ENCODE measurements at regions not wholly inside any gene's neighbourhood (a gene's known extent, or its start where the extent isn't known, plus 50 kb on each side); places are given as distances from the start of the nearest gene placed in this dataset.
A peak's percentile ranks its signal among the peaks of the same experiment; 100 is the strongest.

GRCh38 chr5:124087752-124088151 lies 575.8 kb downstream of the CSNK1G3 start:
- no peak for DNase-seq

- DNase-seq, result no peak
These were observed 568.3 kb downstream of the CSNK1G3 start for GRCh38 chr5:124080256-124080655.

DNA sequence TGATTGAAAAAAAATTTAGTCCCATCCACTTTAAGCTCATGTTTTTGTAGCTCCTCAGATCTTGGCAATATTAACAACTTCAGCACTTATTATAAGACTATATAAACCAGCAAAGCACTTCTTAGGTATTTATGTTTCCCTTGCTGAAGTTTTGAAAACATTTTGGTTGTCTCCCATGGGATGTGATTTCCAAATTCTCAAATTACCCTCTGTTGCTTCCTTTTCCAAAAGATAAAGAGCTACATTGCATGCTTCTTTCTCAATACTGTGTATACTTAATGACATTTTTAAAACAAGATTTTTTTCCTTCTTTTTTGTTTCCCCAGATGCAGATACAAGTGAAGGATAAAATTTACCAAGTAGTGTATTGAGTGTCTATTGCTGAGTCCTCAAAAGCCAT lies 567.1 kb downstream of the CSNK1G3 start:
- DNase-seq, result no peak

- no peak for DNase-seq
These were observed 562.5 kb downstream of the CSNK1G3 start for GRCh38 chr5:124074500-124074899.

- no peak for DNase-seq
These were observed 560.6 kb downstream of the CSNK1G3 start for GRCh38 chr5:124072570-124072969.

GRCh38 chr5:124071039-124071438 lies 559.1 kb downstream of the CSNK1G3 start:
- DNase-seq, result no peak

- no peak for DNase-seq
These were observed 553.5 kb downstream of the CSNK1G3 start for GRCh38 chr5:124065508-124065907.

DNA sequence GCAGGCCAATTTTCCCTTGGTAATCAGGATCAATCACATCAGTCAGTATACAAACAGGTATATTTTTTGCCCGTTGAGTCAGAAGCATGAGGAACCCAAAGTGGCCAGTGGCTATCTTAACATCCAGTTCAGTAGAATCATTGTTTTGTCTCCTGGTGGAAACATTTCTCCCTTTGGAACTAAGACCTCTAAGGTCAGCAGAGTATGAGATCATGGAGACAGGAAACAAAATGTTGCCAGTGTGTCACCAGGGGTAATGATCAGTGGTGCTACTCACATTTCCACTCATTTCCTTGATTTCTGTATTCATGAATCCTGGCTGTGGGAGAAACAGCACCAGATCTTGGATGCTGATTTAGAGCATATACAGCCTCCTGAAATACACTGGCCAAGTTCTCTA lies 553.0 kb downstream of the CSNK1G3 start:
- no peak for DNase-seq

- DNase-seq, result no peak
These were observed 549.7 kb downstream of the CSNK1G3 start for GRCh38 chr5:124061663-124062062.

GRCh38 chr5:124061068-124061430 lies 549.1 kb downstream of the CSNK1G3 start:
- no peak for DNase-seq

DNA sequence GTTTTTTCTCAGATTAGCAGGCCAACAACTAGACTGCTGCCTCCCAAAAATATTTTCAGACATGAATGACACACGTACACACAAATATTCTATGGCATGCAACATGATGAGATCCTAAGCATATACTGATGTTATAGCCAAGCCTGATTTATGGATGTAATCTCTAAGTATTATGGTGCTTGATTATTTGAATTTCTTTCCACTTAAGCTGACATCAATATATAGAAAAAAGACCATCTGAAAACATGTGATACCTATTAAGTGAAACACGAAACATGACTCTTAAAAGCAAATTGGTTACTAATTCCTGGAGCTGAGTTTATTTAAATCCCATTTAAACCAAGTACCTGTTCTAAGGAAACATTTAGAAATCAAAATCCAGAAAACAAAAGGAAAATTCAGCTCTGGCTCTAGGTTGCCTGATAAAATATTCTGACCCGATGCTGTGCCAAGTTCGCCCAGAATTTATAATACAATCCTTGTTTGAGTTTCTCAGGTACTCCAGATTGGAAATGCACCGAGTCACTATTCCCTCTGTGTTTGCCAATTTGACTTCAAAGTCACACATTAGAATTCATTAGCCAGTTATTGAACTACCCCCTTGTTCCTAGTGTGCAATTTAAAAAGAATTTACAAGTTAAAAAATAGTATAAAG lies 548.6 kb downstream of the CSNK1G3 start:
- no peak for DNase-seq

DNA sequence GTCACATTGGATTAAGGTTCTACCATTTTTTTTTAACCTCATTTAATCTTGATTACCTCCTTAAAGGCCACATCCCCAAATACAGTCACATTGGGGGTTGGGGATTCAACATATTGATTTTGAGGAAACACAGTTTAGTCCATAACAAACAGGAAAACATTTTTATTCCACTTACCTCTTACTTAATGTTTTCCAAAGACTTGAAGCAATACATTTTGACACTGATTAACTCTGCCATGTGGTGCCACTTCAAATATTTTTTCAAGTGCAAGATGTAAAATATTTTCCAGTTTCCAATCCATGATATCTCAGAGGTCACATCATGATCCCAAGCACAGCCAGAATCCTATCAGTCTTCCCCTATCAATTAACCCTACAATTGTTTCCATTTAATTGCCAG lies 548.0 kb downstream of the CSNK1G3 start:
- DNase-seq, result no peak

DNA sequence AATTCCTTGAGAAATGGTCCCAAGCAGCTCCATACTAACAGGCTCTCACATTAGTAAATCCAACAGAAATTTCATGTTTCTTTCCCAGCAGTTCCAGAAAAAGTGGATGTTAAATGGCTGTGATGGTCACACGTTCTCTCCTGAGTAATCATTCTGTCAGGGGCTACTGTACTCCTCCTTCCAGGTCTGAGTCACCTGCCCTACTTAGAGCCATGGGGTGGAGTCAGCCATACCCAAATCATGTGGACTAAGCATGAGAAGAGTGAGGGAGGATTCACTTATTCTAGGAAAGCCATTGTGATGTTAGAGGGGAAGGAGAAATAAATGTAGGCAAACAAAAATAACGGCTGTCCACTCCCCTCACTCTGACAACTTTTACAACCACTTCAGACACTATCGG lies 547.2 kb downstream of the CSNK1G3 start:
- no peak for DNase-seq

- no peak for DNase-seq
These were observed 545.8 kb downstream of the CSNK1G3 start for GRCh38 chr5:124057724-124058231.

GRCh38 chr5:124056991-124057723 lies 545.2 kb downstream of the CSNK1G3 start:
- DNase-seq, result peak; percentile 1

DNA sequence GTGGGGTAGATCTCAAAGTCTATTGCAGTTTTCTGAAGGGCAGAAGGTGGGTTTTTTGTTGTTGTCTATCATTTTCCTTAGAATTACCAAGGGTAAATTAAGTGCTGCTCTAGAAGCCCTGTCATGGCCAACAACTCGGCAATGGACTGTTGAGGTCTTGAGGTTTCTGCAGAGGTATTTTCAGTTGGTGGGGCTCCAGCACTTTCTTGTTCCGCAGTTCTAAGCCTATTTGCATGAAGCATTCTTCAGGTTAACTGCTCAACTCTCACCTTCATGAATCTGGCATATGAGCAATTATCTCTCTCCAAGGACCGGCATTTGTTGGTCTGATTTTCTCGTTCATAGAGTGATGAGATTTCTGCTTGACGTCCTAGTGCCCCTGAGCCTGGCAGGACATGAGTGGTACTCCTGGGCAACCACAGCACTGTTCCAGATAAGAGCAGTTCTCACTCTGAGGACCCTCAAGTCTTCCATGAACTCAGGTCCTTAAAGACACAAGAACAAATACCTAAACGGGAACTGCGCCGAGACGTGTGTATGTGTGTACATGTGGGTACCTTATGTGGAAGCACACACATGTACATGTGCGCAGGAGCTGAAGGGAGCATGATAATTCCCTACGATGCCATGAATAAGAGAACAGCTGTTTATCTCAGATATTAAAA lies 544.5 kb downstream of the CSNK1G3 start:
- no peak for DNase-seq

DNA sequence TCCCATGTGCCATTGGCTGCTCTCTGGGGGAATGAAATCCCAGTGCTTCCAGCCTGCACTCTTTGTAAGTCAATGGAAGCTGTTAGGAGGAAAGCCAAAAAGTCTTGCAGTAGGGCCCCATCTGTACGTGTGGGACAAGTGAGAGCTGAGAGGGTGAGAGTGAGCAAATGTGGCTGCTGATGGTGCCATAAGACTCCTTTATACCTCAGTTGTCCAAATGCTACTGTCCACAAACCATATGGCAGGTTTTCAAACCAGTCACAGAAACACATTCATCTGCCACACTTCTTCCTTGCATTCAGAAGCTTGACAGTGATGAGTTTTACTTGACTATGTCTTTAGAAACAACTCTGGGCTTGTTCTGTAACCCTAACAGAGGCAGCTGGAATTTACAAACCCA lies 543.8 kb downstream of the CSNK1G3 start:
- DNase-seq, result no peak

GRCh38 chr5:124054564-124054963 lies 542.6 kb downstream of the CSNK1G3 start:
- no peak for DNase-seq

GRCh38 chr5:124053340-124053739 lies 541.4 kb downstream of the CSNK1G3 start:
- DNase-seq, result no peak

DNA sequence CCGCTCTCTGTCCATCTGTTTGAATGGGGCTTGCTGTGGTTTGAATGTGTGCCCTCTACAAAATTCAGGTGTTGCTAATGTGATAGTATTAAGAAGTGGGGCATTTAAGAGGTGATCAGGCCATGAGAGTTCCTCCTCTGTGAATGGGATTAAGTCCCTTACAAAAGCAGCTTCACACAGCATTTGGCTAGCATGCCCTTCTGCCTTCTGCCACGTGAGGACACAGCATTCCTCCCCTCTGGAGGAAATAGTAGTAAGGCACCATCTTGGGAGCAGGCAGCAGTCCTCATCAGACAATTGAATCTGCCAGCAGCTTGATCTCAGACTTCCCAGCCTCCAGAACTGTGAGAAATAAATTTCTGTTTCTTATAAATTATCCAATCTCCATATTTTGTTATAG lies 540.2 kb downstream of the CSNK1G3 start:
- DNase-seq, result no peak

DNA sequence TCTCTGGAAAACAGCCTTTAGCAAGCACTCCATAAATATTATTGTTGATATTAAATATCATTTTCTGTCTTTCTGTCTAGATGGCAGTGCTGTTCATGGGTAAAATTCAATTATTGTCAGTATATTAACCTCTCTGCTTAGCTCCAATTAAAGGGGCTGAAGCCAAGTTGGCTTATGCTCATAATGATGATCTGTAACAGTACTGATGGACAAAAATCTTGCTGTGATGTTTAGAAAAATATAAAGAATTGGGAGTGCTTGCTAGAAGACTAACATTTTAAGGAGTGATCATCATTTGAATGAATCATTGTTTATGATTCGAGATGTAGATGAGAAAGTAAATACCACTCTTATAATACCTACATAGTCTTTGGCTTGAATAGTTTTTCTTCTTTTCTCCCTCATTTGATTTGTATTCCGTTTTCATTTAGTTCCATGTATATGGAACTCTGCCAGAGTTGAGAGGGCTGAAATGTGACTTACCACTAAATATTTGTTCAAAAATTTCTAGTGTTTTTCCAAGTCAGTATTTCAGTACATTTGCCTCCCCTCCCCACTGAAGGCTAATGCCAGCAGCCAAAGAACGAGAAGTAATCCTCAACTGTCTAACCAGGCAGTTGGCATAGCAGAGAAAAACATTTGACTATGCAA lies 538.3 kb downstream of the CSNK1G3 start:
- no peak for DNase-seq

GRCh38 chr5:124045412-124045811 lies 533.4 kb downstream of the CSNK1G3 start:
- DNase-seq, result no peak

GRCh38 chr5:124044613-124045012 lies 532.6 kb downstream of the CSNK1G3 start:
- no peak for DNase-seq

GRCh38 chr5:124043456-124043855 lies 531.5 kb downstream of the CSNK1G3 start:
- no peak for DNase-seq

All from CD4-positive, alpha-beta T cell treated with Interleukin-12 subunit alpha and Interleukin-12 subunit beta, for 1 hour (primary cell).